M059J (cell line): ENCODE measurements at regions not wholly inside any gene's neighbourhood (a gene's known extent, or its start where the extent isn't known, plus 50 kb on each side); places are given as distances from the start of the nearest gene placed in this dataset.

Experiments used
- DNase-seq: peaks from one replicate; pipeline ENCODE4 v3.0.0-alpha.2; 2012; ENCODE audit warnings: low read depth

- DNase-seq = no peak
Observed at GRCh38 chr12:69095765-69096477, 143.4 kb upstream of the CPSF6 start.

GRCh38 chr12:69096669-69097335, 142.6 kb upstream of the CPSF6 start:
- DNase-seq = peak; percentile 50

- peak; percentile 65 for DNase-seq
Observed at GRCh38 chr12:69097619-69098368, 141.6 kb upstream of the CPSF6 start.

GRCh38 chr12:69099201-69099837, 140.1 kb upstream of the CPSF6 start:
- no peak for DNase-seq

GRCh38 chr12:69101505-69101904, 137.9 kb upstream of the CPSF6 start:
- peak; percentile 62 for DNase-seq

GRCh38 chr12:69102856-69103255, 136.5 kb upstream of the CPSF6 start:
- DNase-seq = no peak

GRCh38 chr12:69105101-69105962, 134.0 kb upstream of the CPSF6 start:
- no peak for DNase-seq

GRCh38 chr12:69106482-69107118, 132.8 kb upstream of the CPSF6 start:
- DNase-seq = no peak

- DNase-seq = no peak
Observed at GRCh38 chr12:69107541-69107940, 131.8 kb upstream of the CPSF6 start.

- no peak for DNase-seq
Observed at GRCh38 chr12:69108037-69108436, 131.3 kb upstream of the CPSF6 start.

GRCh38 chr12:69112616-69113015, 126.8 kb upstream of the CPSF6 start:
- DNase-seq = no peak

GRCh38 chr12:69115099-69115498, 124.3 kb upstream of the CPSF6 start:
- DNase-seq = no peak

GRCh38 chr12:69115951-69116350, 123.4 kb upstream of the CPSF6 start:
- DNase-seq = no peak

- no peak for DNase-seq
Observed at GRCh38 chr12:69117566-69118266, 121.7 kb upstream of the CPSF6 start.

- DNase-seq = no peak
Observed at GRCh38 chr12:69118516-69118915, 120.9 kb upstream of the CPSF6 start.

- no peak for DNase-seq
Observed at GRCh38 chr12:69119770-69120169, 119.6 kb upstream of the CPSF6 start.

GRCh38 chr12:69120354-69120753, 119.0 kb upstream of the CPSF6 start:
- no peak for DNase-seq

- no peak for DNase-seq
Observed at GRCh38 chr12:69123311-69123710, 116.1 kb upstream of the CPSF6 start.

- no peak for DNase-seq
Observed at GRCh38 chr12:69123919-69124638, 115.3 kb upstream of the CPSF6 start.

- DNase-seq = no peak
Observed at GRCh38 chr12:69129017-69129416, 110.4 kb upstream of the CPSF6 start.
